ENCODE measurements at regions not wholly inside any gene's neighbourhood (a gene's known extent, or its start where the extent isn't known, plus 50 kb on each side); places are given as distances from the start of the nearest gene placed in this dataset.

- Histone ChIP-seq H3K4me3 (ENCODE audit: low read length) (no peak overlapping the region), H3K9ac (ENCODE audit: low read length) (no peak overlapping the region), H3K27me3 (ENCODE audit: control insufficient read depth, insufficient read depth, low read length) (no peaks in the 10 kb centered on the region), H3K9me3 (ENCODE audit: control insufficient read depth, low read length) (no peaks in the 10 kb centered on the region), H3K4me1 (ENCODE audit: control insufficient read depth, insufficient read depth, low read length) (peaks cover 40% of the 10 kb centered on the region), H3K36me3 (ENCODE audit: control insufficient read depth, insufficient read depth, low read length) (no peaks in the 10 kb centered on the region)
Measured at GRCh38 chr1:58933599-58933926, 149.7 kb upstream of the JUN start.

GRCh38 chr1:58934706-58935105, 150.9 kb upstream of the JUN start:
- H3K4me1 ChIP-seq (ENCODE audit: control insufficient read depth, insufficient read depth, low read length), result peaks cover 29% of the 10 kb centered on the region

GRCh38 chr1:58936973-58937372, 153.1 kb upstream of the JUN start:
- H3K36me3 ChIP-seq (ENCODE audit: control insufficient read depth, insufficient read depth, low read length), result no peaks in the 10 kb centered on the region
- no peak overlapping the region for H3K4me3 ChIP-seq (ENCODE audit: low read length)
- no peaks in the 10 kb centered on the region for H3K27me3 ChIP-seq (ENCODE audit: control insufficient read depth, insufficient read depth, low read length)
- no peaks in the 10 kb centered on the region for H3K9me3 ChIP-seq (ENCODE audit: control insufficient read depth, low read length)
- no peak overlapping the region for H3K9ac ChIP-seq (ENCODE audit: low read length)
- peaks cover 17% of the 10 kb centered on the region for H3K4me1 ChIP-seq (ENCODE audit: control insufficient read depth, insufficient read depth, low read length)

More at GRCh38 chr1:58934706-58935105, 150.9 kb upstream of the JUN start:
- H3K36me3 ChIP-seq (ENCODE audit: control insufficient read depth, insufficient read depth, low read length), result no peaks in the 10 kb centered on the region
- no peak overlapping the region for H3K9ac ChIP-seq (ENCODE audit: low read length)
- no peaks in the 10 kb centered on the region for H3K9me3 ChIP-seq (ENCODE audit: control insufficient read depth, low read length)
- no peaks in the 10 kb centered on the region for H3K27me3 ChIP-seq (ENCODE audit: control insufficient read depth, insufficient read depth, low read length)
- no peak overlapping the region for H3K4me3 ChIP-seq (ENCODE audit: low read length)

GRCh38 chr1:58939146-58939545, 155.3 kb upstream of the JUN start:
- Histone ChIP-seq H3K27me3 (ENCODE audit: control insufficient read depth, insufficient read depth, low read length) (no peaks in the 10 kb centered on the region), H3K36me3 (ENCODE audit: control insufficient read depth, insufficient read depth, low read length) (no peaks in the 10 kb centered on the region), H3K9me3 (ENCODE audit: control insufficient read depth, low read length) (no peaks in the 10 kb centered on the region)

GRCh38 chr1:58939666-58940370, 156.0 kb upstream of the JUN start:
- H3K36me3 ChIP-seq (ENCODE audit: control insufficient read depth, insufficient read depth, low read length), result no peaks in the 10 kb centered on the region
- H3K9me3 ChIP-seq (ENCODE audit: control insufficient read depth, low read length), result no peaks in the 10 kb centered on the region
- no peak overlapping the region for H3K9ac ChIP-seq (ENCODE audit: low read length)
- no peak overlapping the region for H3K4me3 ChIP-seq (ENCODE audit: low read length)
- H3K27me3 ChIP-seq (ENCODE audit: control insufficient read depth, insufficient read depth, low read length), result no peaks in the 10 kb centered on the region
- H3K4me1 ChIP-seq (ENCODE audit: control insufficient read depth, insufficient read depth, low read length), result peaks cover 36% of the 10 kb centered on the region

More at GRCh38 chr1:58939146-58939545, 155.3 kb upstream of the JUN start:
- Histone ChIP-seq H3K9ac (ENCODE audit: low read length) (no peak overlapping the region), H3K4me3 (ENCODE audit: low read length) (no peak overlapping the region), H3K4me1 (ENCODE audit: control insufficient read depth, insufficient read depth, low read length) (peaks cover 29% of the 10 kb centered on the region)

GRCh38 chr1:58941471-58942289, 157.8 kb upstream of the JUN start:
- Histone ChIP-seq H3K9me3 (ENCODE audit: control insufficient read depth, low read length) (no peaks in the 10 kb centered on the region), H3K4me1 (ENCODE audit: control insufficient read depth, insufficient read depth, low read length) (peaks cover 36% of the 10 kb centered on the region), H3K4me3 (ENCODE audit: low read length) (no peak overlapping the region), H3K36me3 (ENCODE audit: control insufficient read depth, insufficient read depth, low read length) (no peaks in the 10 kb centered on the region), H3K9ac (ENCODE audit: low read length) (no peak overlapping the region), H3K27me3 (ENCODE audit: control insufficient read depth, insufficient read depth, low read length) (no peaks in the 10 kb centered on the region)

GRCh38 chr1:58942759-58943191, 158.9 kb upstream of the JUN start:
- H3K9ac ChIP-seq (ENCODE audit: low read length), result no peak overlapping the region
- peaks cover 36% of the 10 kb centered on the region for H3K4me1 ChIP-seq (ENCODE audit: control insufficient read depth, insufficient read depth, low read length)
- H3K9me3 ChIP-seq (ENCODE audit: control insufficient read depth, low read length), result no peaks in the 10 kb centered on the region
- H3K4me3 ChIP-seq (ENCODE audit: low read length), result no peak overlapping the region
- no peaks in the 10 kb centered on the region for H3K36me3 ChIP-seq (ENCODE audit: control insufficient read depth, insufficient read depth, low read length)
- H3K27me3 ChIP-seq (ENCODE audit: control insufficient read depth, insufficient read depth, low read length), result no peaks in the 10 kb centered on the region

GRCh38 chr1:58943776-58944175, 159.9 kb upstream of the JUN start:
- Histone ChIP-seq H3K36me3 (ENCODE audit: control insufficient read depth, insufficient read depth, low read length) (no peaks in the 10 kb centered on the region), H3K4me3 (ENCODE audit: low read length) (no peak overlapping the region), H3K9me3 (ENCODE audit: control insufficient read depth, low read length) (no peaks in the 10 kb centered on the region), H3K9ac (ENCODE audit: low read length) (no peak overlapping the region), H3K4me1 (ENCODE audit: control insufficient read depth, insufficient read depth, low read length) (peaks cover 36% of the 10 kb centered on the region), H3K27me3 (ENCODE audit: control insufficient read depth, insufficient read depth, low read length) (no peaks in the 10 kb centered on the region)

- Histone ChIP-seq H3K4me1 (ENCODE audit: control insufficient read depth, insufficient read depth, low read length) (peaks cover 36% of the 10 kb centered on the region), H3K9me3 (ENCODE audit: control insufficient read depth, low read length) (no peaks in the 10 kb centered on the region), H3K9ac (ENCODE audit: low read length) (no peak overlapping the region), H3K4me3 (ENCODE audit: low read length) (no peak overlapping the region), H3K27me3 (ENCODE audit: control insufficient read depth, insufficient read depth, low read length) (no peaks in the 10 kb centered on the region), H3K36me3 (ENCODE audit: control insufficient read depth, insufficient read depth, low read length) (no peaks in the 10 kb centered on the region)
Measured at GRCh38 chr1:58944439-58944838, 160.6 kb upstream of the JUN start.

- H3K9ac ChIP-seq (ENCODE audit: low read length), result no peak overlapping the region
- no peaks in the 10 kb centered on the region for H3K27me3 ChIP-seq (ENCODE audit: control insufficient read depth, insufficient read depth, low read length)
- H3K4me1 ChIP-seq (ENCODE audit: control insufficient read depth, insufficient read depth, low read length), result peaks cover 35% of the 10 kb centered on the region
- H3K4me3 ChIP-seq (ENCODE audit: low read length), result no peak overlapping the region
- H3K9me3 ChIP-seq (ENCODE audit: control insufficient read depth, low read length), result no peaks in the 10 kb centered on the region
- H3K36me3 ChIP-seq (ENCODE audit: control insufficient read depth, insufficient read depth, low read length), result no peaks in the 10 kb centered on the region
Measured at GRCh38 chr1:58946390-58946789, 162.5 kb upstream of the JUN start.

GRCh38 chr1:58948671-58949070, 164.8 kb upstream of the JUN start:
- Histone ChIP-seq H3K4me3 (ENCODE audit: low read length) (no peak overlapping the region), H3K4me1 (ENCODE audit: control insufficient read depth, insufficient read depth, low read length) (peaks cover 16% of the 10 kb centered on the region), H3K9me3 (ENCODE audit: control insufficient read depth, low read length) (no peaks in the 10 kb centered on the region), H3K9ac (ENCODE audit: low read length) (no peak overlapping the region), H3K36me3 (ENCODE audit: control insufficient read depth, insufficient read depth, low read length) (no peaks in the 10 kb centered on the region), H3K27me3 (ENCODE audit: control insufficient read depth, insufficient read depth, low read length) (no peaks in the 10 kb centered on the region)

GRCh38 chr1:58949551-58950220, 165.8 kb upstream of the JUN start:
- H3K27me3 ChIP-seq (ENCODE audit: control insufficient read depth, insufficient read depth, low read length), result no peaks in the 10 kb centered on the region
- H3K36me3 ChIP-seq (ENCODE audit: control insufficient read depth, insufficient read depth, low read length), result no peaks in the 10 kb centered on the region
- no peak overlapping the region for H3K4me3 ChIP-seq (ENCODE audit: low read length)
- no peaks in the 10 kb centered on the region for H3K9me3 ChIP-seq (ENCODE audit: control insufficient read depth, low read length)
- H3K4me1 ChIP-seq (ENCODE audit: control insufficient read depth, insufficient read depth, low read length), result peaks cover 10% of the 10 kb centered on the region
- no peak overlapping the region for H3K9ac ChIP-seq (ENCODE audit: low read length)
